ENCODE measurements at regions not wholly inside any gene's neighbourhood (a gene's known extent, or its start where the extent isn't known, plus 50 kb on each side); places are given as distances from the start of the nearest gene placed in this dataset.

GRCh38 chr16:26909623-26910022 is 157.1 kb upstream of the C16orf82 start:
- TF ChIP-seq CTCF (IDR thresholded peaks at IDR 0.05) (no peak), POLR2A (IDR thresholded peaks at IDR 0.05) (no peak)
